Neural progenitor cell (in vitro differentiated cells): ENCODE measurements at regions not wholly inside any gene's neighbourhood (a gene's known extent, or its start where the extent isn't known, plus 50 kb on each side); places are given as distances from the start of the nearest gene placed in this dataset.

Experiments used
- DNase-seq: peaks from one replicate; pipeline ENCODE4 v3.0.0-alpha.2; 2016; ENCODE audit warnings: low spot score
- H2AFZ ChIP-seq: fragments of 200-600 bp; sonication (generic); replicated peaks from 2 replicates; pipeline ENCODE4 v1.6.1; 2016; ENCODE audit warnings: antibody characterized with exemption
- H3F3A ChIP-seq: fragments of 200-600 bp; sonication (generic); 2 replicates; pipeline ENCODE4 v1.6.1; 2016; ENCODE audit warnings: antibody characterized with exemption, low read depth
- H3K27ac ChIP-seq: fragments of 200-600 bp; sonication (generic); 2 replicates; pipeline ENCODE4 v1.5.1; 2016; ENCODE audit warnings: mild to moderate bottlenecking
- H3K27me3 ChIP-seq: fragments of 200-600 bp; sonication (generic); 2 replicates; pipeline ENCODE4 v1.6.1; 2016; ENCODE audit warnings: mild to moderate bottlenecking, moderate library complexity
- H3K36me3 ChIP-seq: fragments of 200-600 bp; sonication (generic); 2 replicates; pipeline ENCODE4 v1.5.1; 2016
- H3K4me1 ChIP-seq: fragments of 200-600 bp; sonication (generic); 2 replicates; pipeline ENCODE4 v1.6.1; 2016; ENCODE audit warnings: mixed run types
- H3K4me2 ChIP-seq: fragments of 200-600 bp; sonication (generic); 2 replicates; pipeline ENCODE4 v1.6.1; 2016
- H3K4me3 ChIP-seq: fragments of 200-600 bp; sonication (generic); 2 replicates; pipeline ENCODE4 v1.5.1; 2016
- H3K79me2 ChIP-seq: fragments of 200-600 bp; sonication (generic); 2 replicates; pipeline ENCODE4 v1.6.1; 2016; ENCODE audit warnings: low read depth
- H3K9ac ChIP-seq: fragments of 200-600 bp; sonication (generic); 2 replicates; pipeline ENCODE4 v1.6.1; 2016
- H3K9me3 ChIP-seq: fragments of 200-600 bp; sonication (generic); 2 replicates; pipeline ENCODE4 v1.5.1; 2016; ENCODE audit warnings: low read depth
- H4K20me1 ChIP-seq: fragments of 200-600 bp; sonication (generic); 2 replicates; pipeline ENCODE4 v1.6.1; 2016; ENCODE audit warnings: low read depth
- H3K27ac Mint-ChIP-seq: 3 replicates; pipeline ENCODE4 v1.8.0; 2021; ENCODE audit warnings: mixed read lengths
- H3K27me3 Mint-ChIP-seq: 2 replicates; pipeline ENCODE4 v1.8.0; 2022; ENCODE audit warnings: low read depth, mild to moderate bottlenecking, inconsistent platforms, moderate library complexity, mixed read lengths; ENCODE audit not compliant: insufficient read depth
- H3K36me3 Mint-ChIP-seq: 3 replicates; pipeline ENCODE4 v1.8.0; 2021; ENCODE audit warnings: mixed read lengths
- H3K4me1 Mint-ChIP-seq: 3 replicates; pipeline ENCODE4 v1.8.0; 2021; ENCODE audit warnings: mixed read lengths
- H3K4me3 Mint-ChIP-seq: 3 replicates; pipeline ENCODE4 v1.8.0; 2021; ENCODE audit warnings: mild to moderate bottlenecking, moderate library complexity, mixed read lengths
- H3K9me3 Mint-ChIP-seq: 3 replicates; pipeline ENCODE4 v1.8.0; 2020; ENCODE audit warnings: mixed read lengths
- CTCF ChIP-seq: fragments of 200-600 bp; sonication (generic); IDR thresholded peaks from 2 replicates; pipeline ENCODE4 v1.5.1; 2017; ENCODE audit warnings: antibody characterized with exemption, mild to moderate bottlenecking
- EZH2 ChIP-seq: fragments of 200-600 bp; sonication (generic); IDR thresholded peaks from 2 replicates; pipeline ENCODE4 v1.6.1; 2017; ENCODE audit warnings: antibody characterized with exemption, mild to moderate bottlenecking, moderate library complexity
- EZH2phosphoT487 ChIP-seq: fragments of 200-600 bp; sonication (generic); IDR thresholded peaks from 2 replicates; pipeline ENCODE4 v1.6.1; 2017; ENCODE audit warnings: antibody characterized with exemption

GRCh38 chr6:147990159-147990558, 352.5 kb upstream of the SASH1 start:
- Histone ChIP-seq H3K27ac (no peak overlapping the region), H3F3A (no peaks in the 10 kb centered on the region), H4K20me1 (no peaks in the 10 kb centered on the region), H3K79me2 (no peaks in the 10 kb centered on the region), H3K9ac (no peak overlapping the region), H3K36me3 (no peaks in the 10 kb centered on the region), H3K27me3 (no peaks in the 10 kb centered on the region), H3K4me2 (no peak overlapping the region), H3K9me3 (no peaks in the 10 kb centered on the region), H3K4me3 (no peak overlapping the region), H3K4me1 (no peaks in the 10 kb centered on the region), H2AFZ (no peak overlapping the region)
- Mint-ChIP-seq H3K27me3 (peaks cover 4% of the 10 kb centered on the region), H3K4me1 (peaks cover 29% of the 10 kb centered on the region), H3K36me3 (peaks cover 4% of the 10 kb centered on the region), H3K9me3 (peaks cover 28% of the 10 kb centered on the region), H3K27ac (no peak overlapping the region), H3K4me3 (no peak overlapping the region)
- DNase-seq, result no peak
- TF ChIP-seq CTCF, result no peak
- TF ChIP-seq EZH2, result no peak
- TF ChIP-seq EZH2phosphoT487, result no peak

- Histone ChIP-seq H3F3A (no peaks in the 10 kb centered on the region), H3K9me3 (no peaks in the 10 kb centered on the region), H2AFZ (peak overlapping the region; percentile 18), H3K79me2 (no peaks in the 10 kb centered on the region), H3K4me3 (no peak overlapping the region), H3K27ac (no peak overlapping the region), H3K4me2 (no peak overlapping the region), H3K4me1 (no peaks in the 10 kb centered on the region), H3K36me3 (no peaks in the 10 kb centered on the region), H4K20me1 (no peaks in the 10 kb centered on the region), H3K9ac (no peak overlapping the region), H3K27me3 (no peaks in the 10 kb centered on the region)
- H3K9me3 Mint-ChIP-seq, result peaks cover 28% of the 10 kb centered on the region
- no peak for TF ChIP-seq EZH2
- no peak for TF ChIP-seq EZH2phosphoT487
- no peak for TF ChIP-seq CTCF
- H3K27ac Mint-ChIP-seq, result no peak overlapping the region
- DNase-seq, result no peak
- H3K36me3 Mint-ChIP-seq, result peaks cover 4% of the 10 kb centered on the region
- no peak overlapping the region for H3K4me3 Mint-ChIP-seq
- H3K4me1 Mint-ChIP-seq, result peaks cover 14% of the 10 kb centered on the region
- peaks cover 4% of the 10 kb centered on the region for H3K27me3 Mint-ChIP-seq
These were observed 350.7 kb upstream of the SASH1 start for GRCh38 chr6:147991961-147992360.

GRCh38 chr6:147999001-147999540, 343.6 kb upstream of the SASH1 start:
- no peaks in the 10 kb centered on the region for H3F3A ChIP-seq
- no peaks in the 10 kb centered on the region for H3K9me3 ChIP-seq
- no peak overlapping the region for H3K4me2 ChIP-seq
- H3K36me3 Mint-ChIP-seq, result peaks cover 7% of the 10 kb centered on the region
- H3K36me3 ChIP-seq, result no peaks in the 10 kb centered on the region
- DNase-seq, result no peak
- H3K27ac Mint-ChIP-seq, result no peak overlapping the region
- H3K4me1 ChIP-seq, result no peaks in the 10 kb centered on the region
- H3K9me3 Mint-ChIP-seq, result peaks cover 35% of the 10 kb centered on the region
- H2AFZ ChIP-seq, result no peak overlapping the region
- H3K27me3 Mint-ChIP-seq, result peaks cover 4% of the 10 kb centered on the region
- peaks cover 11% of the 10 kb centered on the region for H3K4me1 Mint-ChIP-seq
- no peak overlapping the region for H3K27ac ChIP-seq
- H3K9ac ChIP-seq, result no peak overlapping the region
- H3K4me3 ChIP-seq, result no peak overlapping the region
- TF ChIP-seq EZH2, result no peak
- TF ChIP-seq EZH2phosphoT487, result no peak
- TF ChIP-seq CTCF, result no peak
- H3K79me2 ChIP-seq, result no peaks in the 10 kb centered on the region
- H3K4me3 Mint-ChIP-seq, result no peak overlapping the region
- no peaks in the 10 kb centered on the region for H4K20me1 ChIP-seq
- H3K27me3 ChIP-seq, result no peaks in the 10 kb centered on the region
